ENCODE measurements at regions not wholly inside any gene's neighbourhood (a gene's known extent, or its start where the extent isn't known, plus 50 kb on each side); places are given as distances from the start of the nearest gene placed in this dataset.

DNA sequence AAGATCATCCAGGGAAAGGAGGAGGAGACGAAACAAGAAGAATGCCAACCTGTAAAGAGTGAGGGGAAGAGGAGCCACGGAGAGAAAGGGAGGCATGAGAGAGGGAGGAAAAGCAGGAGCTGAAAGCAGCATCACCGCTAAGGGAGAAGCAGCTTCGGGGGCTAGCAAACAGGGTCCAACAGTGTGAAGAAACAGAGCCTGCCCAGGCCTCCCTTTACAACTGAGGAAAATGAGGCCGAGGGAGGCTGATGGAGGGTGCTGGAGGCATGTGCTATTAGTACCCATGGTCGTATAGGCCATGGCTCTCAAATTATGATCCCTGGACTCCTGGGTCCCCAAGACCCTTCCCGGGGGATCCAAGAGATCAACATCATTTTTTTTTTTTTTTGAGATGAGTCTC is 50.4 kb upstream of the ASPRV1 start:
- Histone ChIP-seq H3K79me2 (ENCODE audit: insufficient read depth) (no peaks in the 10 kb centered on the region), H3F3A (ENCODE audit: insufficient read depth) (no peaks in the 10 kb centered on the region), H3K4me3 (no peak overlapping the region), H2AFZ (no peak overlapping the region), H3K27me3 (replicated peaks; ENCODE audit: insufficient read depth) (no peaks in the 10 kb centered on the region), H3K9ac (no peak overlapping the region), H3K4me2 (ENCODE audit: unreplicated experiment) (no peak overlapping the region), H3K9me2 (ENCODE audit: insufficient read depth) (no peaks in the 10 kb centered on the region), H3K4me1 (ENCODE audit: insufficient read depth) (no peaks in the 10 kb centered on the region), H3K9me3 (ENCODE audit: low read depth) (no peaks in the 10 kb centered on the region), H4K20me1 (ENCODE audit: insufficient read depth) (no peaks in the 10 kb centered on the region), H3K36me3 (ENCODE audit: low read depth) (no peaks in the 10 kb centered on the region; the same call in 1 of the 2 replicates), H3K27ac (no peak overlapping the region)
- 88 to 94% methylated on average over 7 of the region's 7 CpGs for WGBS, 2 experiments (ENCODE audit: low coverage in 1 of 2, low lambda C conversion rate in 2 of 2, missing lambda C conversion rate in 2 of 2)
- TF ChIP-seq EZH2phosphoT487 (IDR thresholded peaks at IDR 0.05; ENCODE audit: insufficient read depth, low read depth) (no peak), EZH2 (IDR thresholded peaks at IDR 0.05; ENCODE audit: insufficient read depth, poor library complexity, severe bottlenecking) (no peak)
- no peak for DNase-seq
- in situ Hi-C loops (cut with MboI): no loop called here

DNA sequence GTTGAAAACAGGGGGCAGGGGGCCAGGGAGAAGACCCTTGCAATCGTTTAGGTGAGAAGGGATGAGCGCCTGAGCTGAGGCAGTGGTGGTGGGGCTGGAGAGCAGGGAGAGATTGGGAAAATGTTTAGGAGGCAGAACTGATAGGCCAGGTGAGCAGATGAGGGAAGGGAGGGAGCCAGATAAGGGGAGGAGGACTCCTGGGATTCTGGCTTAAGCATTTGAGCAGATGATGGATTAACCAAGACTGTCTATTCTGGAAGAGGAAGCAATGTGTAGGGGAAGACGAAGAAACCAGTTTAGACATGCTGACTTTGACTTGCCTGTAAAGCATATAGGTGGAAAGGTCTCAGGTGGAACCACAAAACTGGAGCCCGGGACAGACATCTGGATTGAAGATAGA is 49.9 kb upstream of the ASPRV1 start:
- Histone ChIP-seq H3K79me2 (ENCODE audit: insufficient read depth) (no peaks in the 10 kb centered on the region), H3K27me3 (replicated peaks; ENCODE audit: insufficient read depth) (no peaks in the 10 kb centered on the region), H3K9me3 (ENCODE audit: low read depth) (no peaks in the 10 kb centered on the region), H2AFZ (no peak overlapping the region), H3K4me3 (no peak overlapping the region), H4K20me1 (ENCODE audit: insufficient read depth) (no peaks in the 10 kb centered on the region), H3K27ac (no peak overlapping the region), H3K9ac (no peak overlapping the region), H3K9me2 (ENCODE audit: insufficient read depth) (no peaks in the 10 kb centered on the region), H3K4me2 (ENCODE audit: unreplicated experiment) (no peak overlapping the region), H3K4me1 (ENCODE audit: insufficient read depth) (no peaks in the 10 kb centered on the region), H3F3A (ENCODE audit: insufficient read depth) (no peaks in the 10 kb centered on the region), H3K36me3 (ENCODE audit: low read depth) (no peaks in the 10 kb centered on the region; the same call in 1 of the 2 replicates)
- in situ Hi-C loops (cut with MboI): no loop called here
- WGBS, 2 experiments (ENCODE audit: low coverage in 1 of 2, low lambda C conversion rate in 2 of 2, missing lambda C conversion rate in 2 of 2): 74 to 83% methylated on average over 4 of the region's 4 CpGs
- DNase-seq: no peak
- TF ChIP-seq EZH2 (IDR thresholded peaks at IDR 0.05; ENCODE audit: insufficient read depth, poor library complexity, severe bottlenecking) (no peak), EZH2phosphoT487 (IDR thresholded peaks at IDR 0.05; ENCODE audit: insufficient read depth, low read depth) (no peak)

Data from GM23248 (cell line).